ENCODE measurements at regions not wholly inside any gene's neighbourhood (a gene's known extent, or its start where the extent isn't known, plus 50 kb on each side); places are given as distances from the start of the nearest gene placed in this dataset.

GRCh38 chr5:152884006-152884405 lies 478.9 kb upstream of the NMUR2 start:
- TF ChIP-seq POLR2A (IDR thresholded peaks at IDR 0.05) (no peak), CTCF (IDR thresholded peaks at IDR 0.05) (no peak)
- no peak for DNase-seq
- no peaks in the 10 kb centered on the region for H3K27me3 ChIP-seq
- H3K9me3 ChIP-seq = no peaks in the 10 kb centered on the region
- H3K36me3 ChIP-seq = no peaks in the 10 kb centered on the region
- no peak overlapping the region for H3K4me3 ChIP-seq
- no peaks in the 10 kb centered on the region for H3K4me1 ChIP-seq
- no peak overlapping the region for H3K27ac ChIP-seq

DNA sequence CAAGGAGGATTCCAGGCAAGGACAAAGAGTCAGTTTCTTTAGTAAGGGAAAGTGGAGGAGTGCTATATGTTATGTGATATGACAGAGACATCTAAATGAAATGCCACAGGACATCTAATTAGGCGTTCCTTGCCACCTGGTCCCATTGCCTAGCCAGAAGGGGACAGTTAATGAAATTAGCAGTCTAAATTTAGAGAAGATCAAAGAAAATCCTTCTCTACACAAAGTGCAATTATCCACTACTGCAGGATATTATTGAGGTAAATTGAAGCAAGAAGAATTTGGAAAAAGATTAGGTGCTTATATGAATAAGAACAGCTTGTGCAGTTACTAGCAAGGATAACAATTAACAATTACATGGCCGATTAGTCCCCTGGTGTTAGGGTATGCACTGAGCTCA lies 495.3 kb upstream of the NMUR2 start:
- no peak overlapping the region for H3K4me3 ChIP-seq
- no peaks in the 10 kb centered on the region for H3K27me3 ChIP-seq
- H3K27ac ChIP-seq = no peak overlapping the region

GRCh38 chr5:152901754-152902153 lies 496.7 kb upstream of the NMUR2 start:
- DNase-seq = no peak
- Histone ChIP-seq H3K9me3 (no peaks in the 10 kb centered on the region), H3K4me3 (no peak overlapping the region), H3K27me3 (no peaks in the 10 kb centered on the region), H3K4me1 (no peaks in the 10 kb centered on the region), H3K27ac (no peak overlapping the region), H3K36me3 (no peaks in the 10 kb centered on the region)
- TF ChIP-seq POLR2A (IDR thresholded peaks at IDR 0.05) = no peak
- no peak for TF ChIP-seq CTCF (IDR thresholded peaks at IDR 0.05)

More for the DNA sequence above, 495.3 kb upstream of the NMUR2 start:
- H3K4me1 ChIP-seq = no peaks in the 10 kb centered on the region
- no peaks in the 10 kb centered on the region for H3K9me3 ChIP-seq
- DNase-seq = no peak
- no peak for TF ChIP-seq POLR2A (IDR thresholded peaks at IDR 0.05)
- no peak for TF ChIP-seq CTCF (IDR thresholded peaks at IDR 0.05)
- no peaks in the 10 kb centered on the region for H3K36me3 ChIP-seq

DNA sequence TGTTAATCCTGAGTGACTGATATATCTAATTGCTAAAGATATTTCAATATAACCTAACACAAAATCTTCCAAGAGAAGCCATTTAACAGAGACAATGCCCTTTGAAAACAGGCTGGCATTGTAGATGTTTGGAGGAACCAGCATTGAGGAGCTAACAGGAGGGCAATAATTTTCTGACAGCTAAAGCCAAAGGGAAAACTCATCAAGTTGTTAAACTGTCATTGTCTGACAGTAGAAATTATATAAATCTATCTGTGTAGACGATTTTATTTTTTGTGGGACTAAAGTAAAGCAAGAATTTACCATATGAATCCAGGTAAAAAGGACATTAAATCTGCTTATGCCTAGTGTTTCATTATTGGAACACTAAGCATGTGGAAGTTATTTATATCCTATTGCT lies 500.2 kb upstream of the NMUR2 start:
- Histone ChIP-seq H3K27ac (no peak overlapping the region), H3K9me3 (no peaks in the 10 kb centered on the region), H3K4me1 (no peaks in the 10 kb centered on the region), H3K27me3 (no peaks in the 10 kb centered on the region), H3K4me3 (no peak overlapping the region), H3K36me3 (no peaks in the 10 kb centered on the region)
- no peak for DNase-seq
- no peak for TF ChIP-seq CTCF (IDR thresholded peaks at IDR 0.05)
- no peak for TF ChIP-seq POLR2A (IDR thresholded peaks at IDR 0.05)

DNA sequence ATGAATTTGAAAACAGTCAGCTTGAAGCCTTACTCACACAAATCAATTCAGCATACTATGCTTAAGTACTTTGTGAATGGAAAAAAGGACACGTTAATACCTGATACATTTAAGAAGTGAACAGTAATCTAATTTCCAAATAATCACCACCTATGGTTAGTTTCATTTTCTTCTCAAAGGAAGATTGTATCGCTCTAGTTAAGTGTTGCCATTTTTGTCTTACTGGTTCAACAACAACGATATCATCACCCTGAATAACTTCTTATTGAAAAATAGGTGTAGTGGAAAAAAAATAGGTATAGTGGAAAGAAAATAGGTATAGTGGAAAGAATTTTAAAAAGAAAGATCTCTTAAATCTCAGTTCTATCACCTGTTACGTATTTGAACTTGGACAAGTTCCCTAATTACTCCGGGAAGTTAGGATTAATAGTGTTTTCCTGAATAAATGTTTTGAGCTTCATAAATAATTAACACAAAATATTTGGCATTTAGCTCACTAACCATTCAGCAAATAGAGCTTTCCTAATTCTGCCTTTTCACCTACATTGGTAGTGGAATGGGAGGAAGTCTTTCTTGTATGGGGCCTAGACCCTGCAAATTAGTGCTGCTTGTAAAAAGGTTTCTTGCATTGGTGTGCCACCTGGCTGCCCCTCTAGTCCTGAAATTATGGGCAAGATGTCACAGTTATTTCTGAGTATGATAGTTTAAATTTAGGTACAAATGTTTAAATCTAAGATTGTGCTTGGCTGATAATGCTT lies 502.6 kb upstream of the NMUR2 start:
- no peak for DNase-seq
- no peak for TF ChIP-seq POLR2A (IDR thresholded peaks at IDR 0.05)
- TF ChIP-seq CTCF (IDR thresholded peaks at IDR 0.05) = no peak
- H3K27ac ChIP-seq = no peak overlapping the region
- H3K4me1 ChIP-seq = no peaks in the 10 kb centered on the region
- H3K9me3 ChIP-seq = no peaks in the 10 kb centered on the region
- no peaks in the 10 kb centered on the region for H3K27me3 ChIP-seq
- H3K4me3 ChIP-seq = no peak overlapping the region
- H3K36me3 ChIP-seq = no peaks in the 10 kb centered on the region

All from Peyer's patch (tissue), 4 donors.